ENCODE measurements at regions not wholly inside any gene's neighbourhood (a gene's known extent, or its start where the extent isn't known, plus 50 kb on each side); places are given as distances from the start of the nearest gene placed in this dataset.

- Mint-ChIP-seq H3K4me3 (ENCODE audit: unreplicated experiment) (no peak overlapping the region), H3K27ac (ENCODE audit: unreplicated experiment) (no peak overlapping the region), H3K36me3 (ENCODE audit: low read depth, unreplicated experiment) (peaks cover 5% of the 10 kb centered on the region), H3K27me3 (ENCODE audit: unreplicated experiment) (peaks cover 7% of the 10 kb centered on the region), H3K4me1 (ENCODE audit: unreplicated experiment) (peaks cover 4% of the 10 kb centered on the region), H3K9me3 (ENCODE audit: unreplicated experiment) (no peaks in the 10 kb centered on the region)
- TF ChIP-seq CTCF (IDR thresholded peaks at IDR 0.05; ENCODE audit: unreplicated experiment): no peak
- no peak for DNase-seq (ENCODE audit: low spot score)
These were observed 306.2 kb downstream of the TEX29 start for GRCh38 chr13:111626371-111627305.

- Mint-ChIP-seq H3K27ac (ENCODE audit: unreplicated experiment) (no peak overlapping the region), H3K27me3 (ENCODE audit: unreplicated experiment) (peaks cover 7% of the 10 kb centered on the region), H3K9me3 (ENCODE audit: unreplicated experiment) (no peaks in the 10 kb centered on the region), H3K4me1 (ENCODE audit: unreplicated experiment) (peaks cover 4% of the 10 kb centered on the region), H3K36me3 (ENCODE audit: low read depth, unreplicated experiment) (peaks cover 5% of the 10 kb centered on the region), H3K4me3 (ENCODE audit: unreplicated experiment) (no peak overlapping the region)
- no peak for DNase-seq (ENCODE audit: low spot score)
- TF ChIP-seq CTCF (IDR thresholded peaks at IDR 0.05; ENCODE audit: unreplicated experiment): no peak
These were observed 307.2 kb downstream of the TEX29 start for GRCh38 chr13:111627596-111627995.

DNA sequence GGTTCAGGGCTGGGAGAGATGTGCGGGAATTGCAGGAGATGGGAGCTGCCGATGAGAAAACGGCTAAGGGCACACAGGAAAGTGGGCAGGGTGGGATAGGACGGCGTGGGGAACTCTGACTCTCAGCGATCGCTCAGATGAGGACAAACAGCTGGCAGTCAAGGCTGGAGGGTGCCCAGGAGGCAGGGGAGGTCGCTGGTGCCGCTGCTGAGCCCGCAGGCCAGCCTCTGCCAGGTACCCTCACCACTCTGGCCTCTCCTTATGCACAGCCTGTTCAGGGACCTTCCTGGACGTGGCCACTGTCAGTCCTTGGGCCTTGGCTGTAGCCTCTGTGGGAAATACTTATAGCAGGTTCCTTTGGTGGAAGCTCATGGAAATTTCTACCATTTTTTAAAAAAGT, 308.6 kb downstream of the TEX29 start:
- no peak overlapping the region for H3K4me3 Mint-ChIP-seq (ENCODE audit: unreplicated experiment)
- H3K27me3 Mint-ChIP-seq (ENCODE audit: unreplicated experiment): peaks cover 6% of the 10 kb centered on the region
- no peak for DNase-seq (ENCODE audit: low spot score)
- H3K36me3 Mint-ChIP-seq (ENCODE audit: low read depth, unreplicated experiment): peaks cover 5% of the 10 kb centered on the region
- TF ChIP-seq CTCF (IDR thresholded peaks at IDR 0.05; ENCODE audit: unreplicated experiment): no peak
- peaks cover 4% of the 10 kb centered on the region for H3K4me1 Mint-ChIP-seq (ENCODE audit: unreplicated experiment)
- no peaks in the 10 kb centered on the region for H3K9me3 Mint-ChIP-seq (ENCODE audit: unreplicated experiment)
- no peak overlapping the region for H3K27ac Mint-ChIP-seq (ENCODE audit: unreplicated experiment)

- DNase-seq (ENCODE audit: low spot score): no peak
- no peak for TF ChIP-seq CTCF (IDR thresholded peaks at IDR 0.05; ENCODE audit: unreplicated experiment)
- Mint-ChIP-seq H3K4me3 (ENCODE audit: unreplicated experiment) (no peak overlapping the region), H3K27ac (ENCODE audit: unreplicated experiment) (peak overlapping the region; percentile 16), H3K36me3 (ENCODE audit: low read depth, unreplicated experiment) (peaks cover 5% of the 10 kb centered on the region), H3K27me3 (ENCODE audit: unreplicated experiment) (peaks cover 5% of the 10 kb centered on the region), H3K4me1 (ENCODE audit: unreplicated experiment) (peaks cover 4% of the 10 kb centered on the region), H3K9me3 (ENCODE audit: unreplicated experiment) (no peaks in the 10 kb centered on the region)
These were observed 309.0 kb downstream of the TEX29 start for GRCh38 chr13:111629457-111629856.

DNA sequence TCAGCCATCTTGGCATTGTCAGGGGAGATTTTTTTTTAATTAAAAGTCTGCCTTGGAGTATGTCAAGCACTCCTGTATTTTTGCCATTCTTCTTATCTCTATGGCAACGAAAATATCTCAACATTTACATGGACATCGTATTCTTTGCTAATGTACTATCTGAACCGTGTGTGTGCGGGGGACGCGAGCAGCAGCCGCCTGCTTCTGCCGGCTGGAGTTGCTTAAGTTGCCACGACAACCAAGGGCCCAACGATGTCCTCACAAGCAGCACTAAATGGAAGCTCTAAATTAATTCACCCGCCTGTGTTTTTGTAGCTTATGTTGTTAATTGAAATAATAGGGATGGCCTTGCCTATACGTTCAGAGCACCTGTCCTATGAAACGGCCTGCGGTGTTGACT, 309.5 kb downstream of the TEX29 start:
- Mint-ChIP-seq H3K4me3 (ENCODE audit: unreplicated experiment) (no peak overlapping the region), H3K36me3 (ENCODE audit: low read depth, unreplicated experiment) (peaks cover 5% of the 10 kb centered on the region), H3K9me3 (ENCODE audit: unreplicated experiment) (no peaks in the 10 kb centered on the region), H3K27me3 (ENCODE audit: unreplicated experiment) (peaks cover 5% of the 10 kb centered on the region), H3K27ac (ENCODE audit: unreplicated experiment) (peak overlapping the region; percentile 84), H3K4me1 (ENCODE audit: unreplicated experiment) (peaks cover 4% of the 10 kb centered on the region)
- DNase-seq (ENCODE audit: low spot score): no peak
- no peak for TF ChIP-seq CTCF (IDR thresholded peaks at IDR 0.05; ENCODE audit: unreplicated experiment)
